Erythroblast (primary cell): ENCODE measurements at regions not wholly inside any gene's neighbourhood (a gene's known extent, or its start where the extent isn't known, plus 50 kb on each side); places are given as distances from the start of the nearest gene placed in this dataset.

ENCODE experiments used
- GATA1 ChIP-seq: IDR thresholded peaks from 2 replicates; pipeline ENCODE4 v1.6.1; 2011; ENCODE audit warnings: low read depth, mild to moderate bottlenecking, control low read depth, low read length, moderate library complexity
- POLR2A ChIP-seq: IDR thresholded peaks from 2 replicates; pipeline ENCODE4 v1.6.1; 2011; ENCODE audit warnings: mild to moderate bottlenecking, low read length

GRCh38 chr15:97014001-97014400 lies 683.5 kb downstream of the NR2F2 start:
- no peak for TF ChIP-seq POLR2A
- no peak for TF ChIP-seq GATA1
